Testis (tissue), 2 donors: ENCODE measurements at regions not wholly inside any gene's neighbourhood (a gene's known extent, or its start where the extent isn't known, plus 50 kb on each side); places are given as distances from the start of the nearest gene placed in this dataset.

Experiments used
- POLR2A ChIP-seq: fragments of 450-650 bp; IDR thresholded peaks from one replicate; pipeline ENCODE4 v1.6.1; 2017; ENCODE audit warnings: antibody characterized with exemption, mild to moderate bottlenecking, moderate library complexity
- TF ChIP-seq, protein P1 (sequence below), 3 experiments: fragments of 450-650 bp in 2 of 3; fragments of 200-600 bp in 1 of 3; sonication (generic) in 1 of 3; IDR thresholded peaks; one replicate each; pipeline ENCODE4 v1.5.1; 2016 to 2019; ENCODE audit warnings: antibody characterized with exemption in 3 of 3, mild to moderate bottlenecking in 2 of 3, moderate library complexity in 1 of 3

DNA sequence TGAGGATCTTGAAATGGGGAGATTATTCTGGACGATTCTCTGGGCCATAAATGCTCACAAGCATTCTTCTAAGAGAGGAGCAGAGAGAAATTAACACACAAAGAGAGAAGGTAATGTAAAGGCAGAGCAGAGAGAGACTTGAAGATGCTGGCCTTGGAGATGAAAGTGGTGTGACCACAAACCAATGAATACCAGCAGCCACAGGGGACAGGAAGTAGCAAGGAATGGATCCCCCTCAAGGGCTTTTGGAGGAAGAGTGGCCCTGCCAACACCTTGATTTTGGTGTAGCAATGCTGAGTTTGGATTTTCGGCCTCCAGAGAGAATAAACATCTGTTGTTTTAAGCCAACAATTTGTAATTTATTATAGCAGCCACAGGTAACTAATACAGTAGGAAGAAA, 1155.6 kb downstream of the TYW1 start:
- no peak for TF ChIP-seq POLR2A
- TF ChIP-seq, protein P1, sequence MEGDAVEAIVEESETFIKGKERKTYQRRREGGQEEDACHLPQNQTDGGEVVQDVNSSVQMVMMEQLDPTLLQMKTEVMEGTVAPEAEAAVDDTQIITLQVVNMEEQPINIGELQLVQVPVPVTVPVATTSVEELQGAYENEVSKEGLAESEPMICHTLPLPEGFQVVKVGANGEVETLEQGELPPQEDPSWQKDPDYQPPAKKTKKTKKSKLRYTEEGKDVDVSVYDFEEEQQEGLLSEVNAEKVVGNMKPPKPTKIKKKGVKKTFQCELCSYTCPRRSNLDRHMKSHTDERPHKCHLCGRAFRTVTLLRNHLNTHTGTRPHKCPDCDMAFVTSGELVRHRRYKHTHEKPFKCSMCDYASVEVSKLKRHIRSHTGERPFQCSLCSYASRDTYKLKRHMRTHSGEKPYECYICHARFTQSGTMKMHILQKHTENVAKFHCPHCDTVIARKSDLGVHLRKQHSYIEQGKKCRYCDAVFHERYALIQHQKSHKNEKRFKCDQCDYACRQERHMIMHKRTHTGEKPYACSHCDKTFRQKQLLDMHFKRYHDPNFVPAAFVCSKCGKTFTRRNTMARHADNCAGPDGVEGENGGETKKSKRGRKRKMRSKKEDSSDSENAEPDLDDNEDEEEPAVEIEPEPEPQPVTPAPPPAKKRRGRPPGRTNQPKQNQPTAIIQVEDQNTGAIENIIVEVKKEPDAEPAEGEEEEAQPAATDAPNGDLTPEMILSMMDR (IDR thresholded peaks at IDR 0.05) = no peak
